GM18907 (cell line): ENCODE measurements at regions not wholly inside any gene's neighbourhood (a gene's known extent, or its start where the extent isn't known, plus 50 kb on each side); places are given as distances from the start of the nearest gene placed in this dataset.
"Not testable (repeated sequence)": the region's sequence is repeated elsewhere in the genome, so short reads cannot be mapped to it uniquely, and the experiment has no call there.

Experiments used
- ATAC-seq: cut with Tn5 transposase; IDR thresholded peaks from one replicate; pipeline ENCODE4 v1.9.1; 2021; ENCODE audit warnings: mild to moderate bottlenecking, moderate library complexity; ENCODE audit not compliant: unreplicated experiment

- ATAC-seq: peak; percentile 93
Measured at GRCh38 chr10:4902571-4903011, 60.6 kb upstream of the AKR1C1 start.

- not testable (repeated sequence) for ATAC-seq
Measured at GRCh38 chr10:4903126-4903525, 60.1 kb upstream of the AKR1C1 start.

GRCh38 chr10:4903675-4904074, 59.5 kb upstream of the AKR1C1 start:
- not testable (repeated sequence) for ATAC-seq

- no peak for ATAC-seq
Measured at GRCh38 chr10:4909118-4909517, 54.1 kb upstream of the AKR1C1 start.
